ENCODE measurements at regions not wholly inside any gene's neighbourhood (a gene's known extent, or its start where the extent isn't known, plus 50 kb on each side); places are given as distances from the start of the nearest gene placed in this dataset.

DNA sequence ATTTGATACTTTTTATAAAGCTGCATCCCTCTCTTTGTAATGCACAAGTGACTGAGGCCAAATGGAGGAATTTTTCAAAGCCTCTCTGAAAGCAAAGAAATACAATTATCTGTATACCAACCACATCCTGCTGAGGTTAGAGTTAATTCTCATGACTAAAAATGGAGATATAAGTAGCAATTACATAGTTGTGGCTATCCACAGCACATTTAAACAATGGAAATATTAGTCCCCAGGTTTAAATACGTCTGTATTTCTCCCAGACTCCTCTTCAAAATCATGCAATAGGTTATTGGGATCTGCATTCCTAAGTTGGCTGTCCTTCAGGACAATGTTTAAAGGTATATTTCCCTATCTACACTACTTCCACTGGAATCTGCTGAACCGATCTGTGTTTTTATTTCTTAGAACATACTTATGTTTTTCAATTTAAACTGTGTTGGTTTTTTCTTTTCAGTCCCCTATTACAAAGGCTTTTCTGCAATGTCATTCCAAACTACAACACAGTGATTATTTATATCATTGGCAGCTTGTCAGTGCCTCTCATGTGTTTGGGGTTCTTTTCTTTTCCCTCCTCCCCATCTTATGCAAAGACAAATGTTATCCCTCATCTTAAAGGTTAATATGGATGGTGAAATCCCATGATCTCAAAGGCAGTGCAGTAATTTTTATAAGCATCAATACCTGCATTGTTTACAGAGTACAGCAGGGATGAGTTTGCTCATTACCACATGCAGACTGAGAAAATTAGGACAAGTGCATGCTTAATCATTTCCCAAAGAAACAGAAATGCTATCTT is 134.8 kb upstream of the FSHR start:
- Histone ChIP-seq H4K20me1 (ENCODE audit: insufficient read depth) (no peaks in the 10 kb centered on the region), H3K4me3 (ENCODE audit: low read depth in 2 of 2, low read length in 1 of 2) (no peak overlapping the region), H3K36me3 (replicated peaks in 1 of 2; ENCODE audit: control insufficient read depth in 1 of 2, insufficient read depth in 2 of 2, low read length in 1 of 2) (no peaks in the 10 kb centered on the region), H3K4me2 (no peak overlapping the region), H3F3A (replicated peaks; ENCODE audit: insufficient read depth) (no peaks in the 10 kb centered on the region), H3K4me1 (ENCODE audit: control insufficient read depth in 1 of 2, insufficient read depth in 2 of 2, low read depth in 1 of 2, low read length in 1 of 2) (no peaks in the 10 kb centered on the region), H3K79me2 (ENCODE audit: insufficient read depth) (no peaks in the 10 kb centered on the region), H3K27me3 (ENCODE audit: insufficient read depth) (no peaks in the 10 kb centered on the region), H3K9me2 (0 out of 2 replicates have a peak, but pooled peaks cover 3% of the 10 kb centered on the region), H2AFZ (ENCODE audit: low read depth) (no peak overlapping the region), H3K27ac (ENCODE audit: low read depth in 2 of 2, low read length in 1 of 2) (no peak overlapping the region), H3K9ac (no peak overlapping the region), H3K9me3 (no peaks in the 10 kb centered on the region)
- 13% methylated on average over 2 of the region's 2 CpGs for WGBS (ENCODE audit: low lambda C conversion rate)
- DNase-seq: no peak
- ChIA-PET POLR2A (no interaction called here), CTCF (interaction anchor here (0.6 to 1.0 kb wide), 2 partner anchors 47 to 328 kb away, joined by 3 read pairs; no protein-coding TSS in a partner anchor)
- TF ChIP-seq SIN3A (IDR thresholded peaks at IDR 0.05; ENCODE audit: borderline replicate concordance, low read depth, low read length) (no peak), POLR2AphosphoS5 (IDR thresholded peaks at IDR 0.05; ENCODE audit: low read depth, low read length) (no peak), EP300 (IDR thresholded peaks at IDR 0.05; ENCODE audit: borderline replicate concordance in 1 of 2, low read depth in 1 of 2, low read length in 1 of 2) (no peak), YY1 (IDR thresholded peaks at IDR 0.05; ENCODE audit: low read depth) (no peak), TCF12 (IDR thresholded peaks at IDR 0.05) (no peak), FOXM1 (IDR thresholded peaks at IDR 0.05; ENCODE audit: low read depth) (no peak), GABPA (IDR thresholded peaks at IDR 0.05; ENCODE audit: low read depth) (no peak), NFIC (IDR thresholded peaks at IDR 0.05; ENCODE audit: borderline replicate concordance) (no peak), FOSL2 (IDR thresholded peaks at IDR 0.05; ENCODE audit: borderline replicate concordance, low read depth) (no peak), CHD2 (IDR thresholded peaks at IDR 0.05; ENCODE audit: low read length, partially characterized antibody) (no peak), USF2 (IDR thresholded peaks at IDR 0.05; ENCODE audit: borderline replicate concordance, low read depth, low read length) (no peak), EZH2phosphoT487 (IDR thresholded peaks at IDR 0.05; ENCODE audit: borderline replicate concordance, low read depth) (no peak), REST (IDR thresholded peaks at IDR 0.05; ENCODE audit: low read depth, low read length) (no peak), RFX5 (IDR thresholded peaks at IDR 0.05; ENCODE audit: low read length) (no peak)
- TF ChIP-seq, protein P1, sequence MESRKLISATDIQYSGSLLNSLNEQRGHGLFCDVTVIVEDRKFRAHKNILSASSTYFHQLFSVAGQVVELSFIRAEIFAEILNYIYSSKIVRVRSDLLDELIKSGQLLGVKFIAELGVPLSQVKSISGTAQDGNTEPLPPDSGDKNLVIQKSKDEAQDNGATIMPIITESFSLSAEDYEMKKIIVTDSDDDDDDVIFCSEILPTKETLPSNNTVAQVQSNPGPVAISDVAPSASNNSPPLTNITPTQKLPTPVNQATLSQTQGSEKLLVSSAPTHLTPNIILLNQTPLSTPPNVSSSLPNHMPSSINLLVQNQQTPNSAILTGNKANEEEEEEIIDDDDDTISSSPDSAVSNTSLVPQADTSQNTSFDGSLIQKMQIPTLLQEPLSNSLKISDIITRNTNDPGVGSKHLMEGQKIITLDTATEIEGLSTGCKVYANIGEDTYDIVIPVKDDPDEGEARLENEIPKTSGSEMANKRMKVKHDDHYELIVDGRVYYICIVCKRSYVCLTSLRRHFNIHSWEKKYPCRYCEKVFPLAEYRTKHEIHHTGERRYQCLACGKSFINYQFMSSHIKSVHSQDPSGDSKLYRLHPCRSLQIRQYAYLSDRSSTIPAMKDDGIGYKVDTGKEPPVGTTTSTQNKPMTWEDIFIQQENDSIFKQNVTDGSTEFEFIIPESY (IDR thresholded peaks at IDR 0.05; ENCODE audit: borderline replicate concordance, low read depth): no peak

All from SK-N-SH (cell line).